Keratinocyte (primary cell): ENCODE measurements at regions not wholly inside any gene's neighbourhood (a gene's known extent, or its start where the extent isn't known, plus 50 kb on each side); places are given as distances from the start of the nearest gene placed in this dataset.

Experiments
- DNase-seq: peaks from one replicate; pipeline ENCODE4 v3.0.0-alpha.2; 2011; ENCODE audit warnings: low read depth, missing footprints, low spot score
- FAIRE-seq: peaks from 2 replicates; lab custom pipeline; 2011; peaks lifted over from hg19 to GRCh38; lab: Jason Lieb, UNC
- H2AFZ ChIP-seq: 2 replicates; pipeline ENCODE4 v1.6.0; 2012; ENCODE audit warnings: low read length, control low read depth, inconsistent platforms; ENCODE audit not compliant: control insufficient read depth
- H3K27ac ChIP-seq: 2 replicates; pipeline ENCODE4 v1.5.1; 2011; ENCODE audit warnings: low read length; ENCODE audit not compliant: control insufficient read depth, insufficient read depth
- H3K27me3 ChIP-seq: 3 replicates; pipeline ENCODE4 v1.6.0; 2011; ENCODE audit warnings: low read length; ENCODE audit not compliant: control insufficient read depth, insufficient read depth; ENCODE audit errors: extremely low read depth
- H3K36me3 ChIP-seq, 2 experiments: 2 replicates in 1 of 2; 3 replicates in 1 of 2; pipeline ENCODE4 v1.5.1; 2011; ENCODE audit warnings: low read length in 2 of 2, mild to moderate bottlenecking in 1 of 2; ENCODE audit not compliant: control insufficient read depth in 2 of 2, insufficient read depth in 2 of 2; ENCODE audit errors: extremely low read depth in 1 of 2
- H3K4me1 ChIP-seq: 3 replicates; pipeline ENCODE4 v1.5.1; 2011; ENCODE audit warnings: low read length; ENCODE audit not compliant: control insufficient read depth, insufficient read depth; ENCODE audit errors: extremely low read depth
- H3K4me2 ChIP-seq: 3 replicates; pipeline ENCODE4 v1.6.0; 2011; ENCODE audit warnings: low read depth, low read length; ENCODE audit not compliant: control insufficient read depth, insufficient read depth; ENCODE audit errors: extremely low read depth
- H3K4me3 ChIP-seq, 3 experiments: fragments of 200-600 bp in 1 of 3; sonication (generic) in 1 of 3; 2 replicates in 2 of 3; 3 replicates in 1 of 3; pipeline ENCODE4 v1.5.1; 2011 to 2016; ENCODE audit warnings: low read length in 3 of 3, mild to moderate bottlenecking in 3 of 3, control low read depth in 2 of 3, inconsistent platforms in 1 of 3, low read depth in 1 of 3, mixed read lengths in 1 of 3, mixed run types in 1 of 3, moderate library complexity in 1 of 3; ENCODE audit not compliant: control insufficient read depth in 2 of 3, insufficient read depth in 2 of 3; ENCODE audit errors: extremely low read depth in 1 of 3
- H3K79me2 ChIP-seq: 2 replicates; pipeline ENCODE4 v1.6.0; 2012; ENCODE audit warnings: low read length; ENCODE audit not compliant: control insufficient read depth, insufficient read depth
- H3K9ac ChIP-seq: 3 replicates; pipeline ENCODE4 v1.6.0; 2011; ENCODE audit warnings: low read length; ENCODE audit not compliant: control insufficient read depth, insufficient read depth; ENCODE audit errors: extremely low read depth
- H3K9me1 ChIP-seq: 3 replicates; pipeline ENCODE4 v1.6.0; 2011; ENCODE audit warnings: low read length; ENCODE audit not compliant: control insufficient read depth, insufficient read depth; ENCODE audit errors: extremely low read depth
- H3K9me3 ChIP-seq: 2 replicates; pipeline ENCODE4 v1.5.1; 2012; ENCODE audit warnings: low read depth, low read length; ENCODE audit not compliant: control insufficient read depth
- H4K20me1 ChIP-seq: 3 replicates; pipeline ENCODE4 v1.6.0; 2011; ENCODE audit warnings: low read length; ENCODE audit not compliant: control insufficient read depth, insufficient read depth; ENCODE audit errors: extremely low read depth
- CTCF ChIP-seq, 3 experiments: IDR thresholded peaks in 1 of 3; conservative IDR thresholded peaks in 1 of 3; optimal IDR thresholded peaks in 1 of 3; 2 replicates in 2 of 3; 3 replicates in 1 of 3; pipeline versions ENCODE3 to v1.5.1; 2011; ENCODE audit warnings: low read length in 3 of 3, mild to moderate bottlenecking in 3 of 3, moderate library complexity in 2 of 3, control low read depth in 1 of 3, inconsistent platforms in 1 of 3; ENCODE audit not compliant: insufficient read depth in 2 of 3; ENCODE audit errors: extremely low read depth in 1 of 3
- EZH2 ChIP-seq: IDR thresholded peaks from one replicate; pipeline ENCODE4 v1.6.1; 2012; ENCODE audit warnings: inconsistent platforms, mild to moderate bottlenecking, low read length, moderate library complexity
- dilution Hi-C: fragments of 300-500 bp; cut with MboI; formaldehyde crosslinking; loops from one replicate; pipeline ENCODE4 v1.7.0; 2020; ENCODE audit warnings: low sequenced_read_pairs; ENCODE audit not compliant: extremely low pct_ligation_motif_present

- no peaks in the 10 kb centered on the region for H3K79me2 ChIP-seq
- DNase-seq = no peak
- H3K27ac ChIP-seq = no peak overlapping the region
- H3K9ac ChIP-seq = no peak overlapping the region
- no peak overlapping the region for H3K4me3 ChIP-seq
- no peaks in the 10 kb centered on the region for H3K9me3 ChIP-seq
- H3K27me3 ChIP-seq = no peaks in the 10 kb centered on the region
- no peaks in the 10 kb centered on the region for H4K20me1 ChIP-seq
- H3K4me2 ChIP-seq = no peak overlapping the region
- no peak for FAIRE-seq
- H3K9me1 ChIP-seq = no peaks in the 10 kb centered on the region
- no peaks in the 10 kb centered on the region for H3K4me1 ChIP-seq
- TF ChIP-seq CTCF (optimal IDR thresholded peaks at IDR 0.05 in 1 of 3, IDR thresholded peaks at IDR 0.05 in 1 of 3, conservative IDR thresholded peaks at IDR 0.05 in 1 of 3; ENCODE audit: extremely low read depth in 1 of 3, insufficient read depth in 2 of 3, low read length in 3 of 3) (no peak), EZH2 (no peak)
- no peaks in the 10 kb centered on the region for H3K36me3 ChIP-seq
- no peak overlapping the region for H2AFZ ChIP-seq
- dilution Hi-C loops = no loop called here
Measured at GRCh38 chr6:97815301-97815812, 532.3 kb upstream of the MMS22L start.

- Histone ChIP-seq H4K20me1 (no peaks in the 10 kb centered on the region), H2AFZ (no peak overlapping the region), H3K9ac (no peak overlapping the region), H3K79me2 (no peaks in the 10 kb centered on the region), H3K27me3 (no peaks in the 10 kb centered on the region), H3K4me3 (no peak overlapping the region), H3K4me1 (no peaks in the 10 kb centered on the region), H3K9me3 (no peaks in the 10 kb centered on the region), H3K27ac (no peak overlapping the region), H3K4me2 (no peak overlapping the region), H3K36me3 (no peaks in the 10 kb centered on the region), H3K9me1 (no peaks in the 10 kb centered on the region)
- FAIRE-seq = no peak
- TF ChIP-seq EZH2 (no peak), CTCF (optimal IDR thresholded peaks at IDR 0.05 in 1 of 3, IDR thresholded peaks at IDR 0.05 in 1 of 3, conservative IDR thresholded peaks at IDR 0.05 in 1 of 3; ENCODE audit: extremely low read depth in 1 of 3, insufficient read depth in 2 of 3, low read length in 3 of 3) (no peak)
- dilution Hi-C loops = no loop called here
- no peak for DNase-seq
Measured at GRCh38 chr6:97816526-97816925, 533.5 kb upstream of the MMS22L start.
